Naive thymus-derived CD4-positive, alpha-beta T cell (primary cell): ENCODE measurements at regions not wholly inside any gene's neighbourhood (a gene's known extent, or its start where the extent isn't known, plus 50 kb on each side); places are given as distances from the start of the nearest gene placed in this dataset.
"Not testable (repeated sequence)": the region's sequence is repeated elsewhere in the genome, so short reads cannot be mapped to it uniquely, and the experiment has no call there.

ENCODE experiments used
- ATAC-seq: fragments of 150-1000 bp; cut with Tn5 transposase; 2 replicates; pipeline ENCODE4 v1.10.0; 2021; ENCODE audit warnings: mild to moderate bottlenecking, moderate library complexity
- CTCF ChIA-PET: fragments of 350-600 bp; sonication (Branson Sonifier 250); formaldehyde crosslinking; loops from one replicate; lab custom pipeline; 2021; ENCODE audit warnings: antibody characterized with exemption; lab: Charles Lee
- POLR2A ChIA-PET: fragments of 350-600 bp; sonication (Branson Sonifier 250); formaldehyde crosslinking; loops from one replicate; lab custom pipeline; 2021; ENCODE audit warnings: antibody characterized with exemption, inconsistent platforms; lab: Charles Lee
- DNase-seq, 9 donors: peaks; one replicate each; pipeline versions ENCODE4 v3.0.0 to v3.0.0-alpha.2; 2020 to 2022; ENCODE audit warnings: mixed read lengths in 1 of 9
- H3K27ac ChIP-seq: one replicate; pipeline ENCODE4 v1.7.0; 2013; ENCODE audit warnings: mild to moderate bottlenecking, low read depth, low read length, moderate library complexity
- H3K27me3 ChIP-seq, 2 donors: one replicate each; pipeline ENCODE4 v1.7.0; 2013; ENCODE audit warnings: low read length in 2 of 2, mild to moderate bottlenecking in 2 of 2, moderate library complexity in 2 of 2; ENCODE audit not compliant: control insufficient read depth in 2 of 2, insufficient read depth in 2 of 2
- H3K36me3 ChIP-seq, 3 experiments: 1 replicate in 2 of 3; 2 replicates in 1 of 3; pipeline ENCODE4 v1.7.0; 2013; ENCODE audit warnings: low read length in 3 of 3, mild to moderate bottlenecking in 3 of 3, moderate library complexity in 1 of 3; ENCODE audit not compliant: insufficient read depth in 3 of 3, control insufficient read depth in 2 of 3
- H3K4me1 ChIP-seq, 2 donors: one replicate each; pipeline ENCODE4 v1.7.0; 2013; ENCODE audit warnings: low read length in 2 of 2, mild to moderate bottlenecking in 2 of 2, moderate library complexity in 1 of 2; ENCODE audit not compliant: control insufficient read depth in 2 of 2, insufficient read depth in 2 of 2
- H3K4me3 ChIP-seq: 2 replicates; pipeline ENCODE4 v1.7.0; 2013; ENCODE audit warnings: mild to moderate bottlenecking, low read length
- H3K9me3 ChIP-seq, 3 experiments: 1 replicate in 2 of 3; 2 replicates in 1 of 3; pipeline ENCODE4 v1.7.0; 2013; ENCODE audit warnings: low read length in 3 of 3; ENCODE audit not compliant: control insufficient read depth in 2 of 3
- H3K27ac Mint-ChIP-seq, 9 donors: one replicate each; pipeline ENCODE4 v1.8.0; 2020 to 2022; ENCODE audit warnings: mixed read lengths in 9 of 9, mild to moderate bottlenecking in 8 of 9, moderate library complexity in 5 of 9, inconsistent platforms in 2 of 9
- H3K27me3 Mint-ChIP-seq, 5 donors: one replicate each; pipeline ENCODE4 v1.8.0; 2021 to 2022; ENCODE audit warnings: mixed read lengths in 5 of 5, mild to moderate bottlenecking in 1 of 5
- H3K36me3 Mint-ChIP-seq, 5 donors: one replicate each; pipeline ENCODE4 v1.8.0; 2020 to 2022; ENCODE audit warnings: mixed read lengths in 5 of 5, mild to moderate bottlenecking in 3 of 5, inconsistent platforms in 1 of 5
- H3K4me1 Mint-ChIP-seq, 7 donors: one replicate each; pipeline ENCODE4 v1.8.0; 2020 to 2022; ENCODE audit warnings: mixed read lengths in 7 of 7, mild to moderate bottlenecking in 3 of 7, inconsistent platforms in 1 of 7
- H3K4me3 Mint-ChIP-seq, 10 donors: one replicate each; pipeline ENCODE4 v1.8.0; 2020 to 2022; ENCODE audit warnings: mild to moderate bottlenecking in 10 of 10, mixed read lengths in 10 of 10, moderate library complexity in 6 of 10, inconsistent platforms in 2 of 10
- H3K9me3 Mint-ChIP-seq, 11 donors: one replicate each; pipeline ENCODE4 v1.8.0; 2020 to 2022; ENCODE audit warnings: mixed read lengths in 11 of 11, mild to moderate bottlenecking in 4 of 11, inconsistent platforms in 1 of 11, moderate library complexity in 1 of 11
- intact Hi-C, 2 donors: fragments of 100-400 bp; cut with micrococcal nuclease; formaldehyde crosslinking; loops; one replicate each; pipeline ENCODE4 v1.15.1; 2023

GRCh38 chr6:94902974-94903628 is 674.2 kb upstream of the MANEA start:
- ChIA-PET CTCF (no interaction called here), POLR2A (no interaction called here)
- no peak for DNase-seq

GRCh38 chr6:94899191-94899590 is 678.1 kb upstream of the MANEA start:
- CTCF ChIA-PET: no interaction called here
- H3K27ac ChIP-seq: no peak overlapping the region

More at GRCh38 chr6:94902974-94903628, 674.2 kb upstream of the MANEA start:
- H3K4me1 ChIP-seq: no peaks in the 10 kb centered on the region
- no peaks in the 10 kb centered on the region for H3K27me3 ChIP-seq
- H3K36me3 Mint-ChIP-seq: no peaks in the 10 kb centered on the region
- no peak overlapping the region for H3K4me3 ChIP-seq
- H3K4me3 Mint-ChIP-seq: no peak overlapping the region
- H3K27ac Mint-ChIP-seq: no peak overlapping the region
- intact Hi-C loops: no loop called here
- H3K27ac ChIP-seq: no peak overlapping the region
- H3K4me1 Mint-ChIP-seq: no peaks in the 10 kb centered on the region
- no peaks in the 10 kb centered on the region for H3K27me3 Mint-ChIP-seq
- no peak for ATAC-seq
- H3K9me3 ChIP-seq: no peaks in the 10 kb centered on the region
- H3K36me3 ChIP-seq: no peaks in the 10 kb centered on the region
- peaks cover 0 to 33% (median 4%) of the 10 kb centered on the region in 11 donors for H3K9me3 Mint-ChIP-seq

GRCh38 chr6:94894300-94894699 is 683.0 kb upstream of the MANEA start:
- Mint-ChIP-seq H3K9me3 (peaks cover 0 to 10% (median 0%) of the 10 kb centered on the region in 11 donors), H3K27ac (no peak overlapping the region), H3K27me3 (no peaks in the 10 kb centered on the region), H3K4me1 (no peaks in the 10 kb centered on the region), H3K4me3 (no peak overlapping the region), H3K36me3 (no peaks in the 10 kb centered on the region)
- DNase-seq: no peak
- H3K9me3 ChIP-seq: no peaks in the 10 kb centered on the region
- H3K4me3 ChIP-seq: no peak overlapping the region
- intact Hi-C loops: no loop called here
- no peak overlapping the region for H3K27ac ChIP-seq
- POLR2A ChIA-PET: no interaction called here
- H3K27me3 ChIP-seq: no peaks in the 10 kb centered on the region
- CTCF ChIA-PET: no interaction called here
- H3K36me3 ChIP-seq: no peaks in the 10 kb centered on the region
- no peak for ATAC-seq
- H3K4me1 ChIP-seq: no peaks in the 10 kb centered on the region

More at GRCh38 chr6:94899191-94899590, 678.1 kb upstream of the MANEA start:
- Histone ChIP-seq H3K4me1 (no peaks in the 10 kb centered on the region), H3K9me3 (no peaks in the 10 kb centered on the region), H3K27me3 (no peaks in the 10 kb centered on the region), H3K4me3 (no peak overlapping the region), H3K36me3 (no peaks in the 10 kb centered on the region)
- POLR2A ChIA-PET: no interaction called here
- intact Hi-C loops: no loop called here
- peaks cover 0 to 16% (median 2%) of the 10 kb centered on the region in 11 donors for H3K9me3 Mint-ChIP-seq
- H3K4me3 Mint-ChIP-seq: no peak overlapping the region
- ATAC-seq: no peak
- no peaks in the 10 kb centered on the region for H3K27me3 Mint-ChIP-seq
- no peaks in the 10 kb centered on the region for H3K36me3 Mint-ChIP-seq
- no peak for DNase-seq
- no peak overlapping the region for H3K27ac Mint-ChIP-seq
- no peaks in the 10 kb centered on the region for H3K4me1 Mint-ChIP-seq

- Mint-ChIP-seq H3K27me3 (no peaks in the 10 kb centered on the region), H3K9me3 (peaks cover 0 to 8% (median 0%) of the 10 kb centered on the region in 11 donors), H3K4me1 (no peaks in the 10 kb centered on the region), H3K4me3 (no peak overlapping the region), H3K36me3 (no peaks in the 10 kb centered on the region), H3K27ac (no peak overlapping the region)
- intact Hi-C loops: no loop called here
- Histone ChIP-seq H3K27ac (no peak overlapping the region), H3K4me3 (no peak overlapping the region), H3K4me1 (no peaks in the 10 kb centered on the region), H3K36me3 (no peaks in the 10 kb centered on the region), H3K27me3 (no peaks in the 10 kb centered on the region), H3K9me3 (no peaks in the 10 kb centered on the region)
- no peak for DNase-seq
- ChIA-PET POLR2A (no interaction called here), CTCF (no interaction called here)
- no peak for ATAC-seq
These were observed 684.0 kb upstream of the MANEA start for GRCh38 chr6:94893327-94893726.

- ATAC-seq, H3K27me3 Mint-ChIP-seq, intact Hi-C loops, H3K9me3 Mint-ChIP-seq, H3K4me1 ChIP-seq, H3K27ac ChIP-seq, CTCF ChIA-PET, H3K4me3 Mint-ChIP-seq, H3K9me3 ChIP-seq, H3K4me3 ChIP-seq, H3K36me3 ChIP-seq, DNase-seq, H3K36me3 Mint-ChIP-seq, H3K27ac Mint-ChIP-seq, H3K27me3 ChIP-seq, H3K4me1 Mint-ChIP-seq, POLR2A ChIA-PET: not testable (repeated sequence)
These were observed 703.5 kb upstream of the MANEA start for GRCh38 chr6:94873819-94874218.

GRCh38 chr6:94862112-94862511 is 715.2 kb upstream of the MANEA start:
- H3K36me3 Mint-ChIP-seq: no peaks in the 10 kb centered on the region
- ATAC-seq (no peak), DNase-seq (no peak)
- no peak overlapping the region for H3K4me3 Mint-ChIP-seq
- Histone ChIP-seq H3K27me3 (no peaks in the 10 kb centered on the region), H3K36me3 (no peaks in the 10 kb centered on the region), H3K9me3 (no peaks in the 10 kb centered on the region), H3K27ac (no peak overlapping the region), H3K4me3 (no peak overlapping the region), H3K4me1 (no peaks in the 10 kb centered on the region)
- intact Hi-C loops: no loop called here
- ChIA-PET POLR2A (no interaction called here), CTCF (no interaction called here)
- no peaks in the 10 kb centered on the region for H3K4me1 Mint-ChIP-seq
- H3K9me3 Mint-ChIP-seq: peaks cover 0 to 9% (median 1%) of the 10 kb centered on the region in 11 donors
- H3K27me3 Mint-ChIP-seq: no peaks in the 10 kb centered on the region
- H3K27ac Mint-ChIP-seq: no peak overlapping the region

- H3K9me3 Mint-ChIP-seq: peaks cover 0 to 6% (median 1%) of the 10 kb centered on the region in 11 donors
- H3K9me3 ChIP-seq: no peaks in the 10 kb centered on the region
- no peak overlapping the region for H3K4me3 ChIP-seq
- no peaks in the 10 kb centered on the region for H3K4me1 ChIP-seq
- H3K27ac Mint-ChIP-seq: no peak overlapping the region
- POLR2A ChIA-PET: no interaction called here
- H3K27me3 ChIP-seq: no peaks in the 10 kb centered on the region
- H3K4me1 Mint-ChIP-seq: no peaks in the 10 kb centered on the region
- no peak for ATAC-seq
- no peak overlapping the region for H3K27ac ChIP-seq
- H3K36me3 ChIP-seq: no peaks in the 10 kb centered on the region
- no peak for DNase-seq
- CTCF ChIA-PET: no interaction called here
- H3K36me3 Mint-ChIP-seq: no peaks in the 10 kb centered on the region
- H3K4me3 Mint-ChIP-seq: no peak overlapping the region
- no peaks in the 10 kb centered on the region for H3K27me3 Mint-ChIP-seq
- intact Hi-C loops: no loop called here
These were observed 717.4 kb upstream of the MANEA start for GRCh38 chr6:94859924-94860323.
